GM12892 (cell line): ENCODE measurements at regions not wholly inside any gene's neighbourhood (a gene's known extent, or its start where the extent isn't known, plus 50 kb on each side); places are given as distances from the start of the nearest gene placed in this dataset.

Experiments
- POLR2A ChIP-seq: IDR thresholded peaks from 2 replicates; pipeline ENCODE4 v1.6.1; 2011; ENCODE audit warnings: low read depth, low read length, control low read depth
- POLR2AphosphoS5 ChIP-seq: IDR thresholded peaks from 2 replicates; pipeline ENCODE4 v1.6.1; 2011; ENCODE audit warnings: low read depth, low read length, control low read depth
- TAF1 ChIP-seq: IDR thresholded peaks from 2 replicates; pipeline ENCODE4 v1.6.1; 2011; ENCODE audit warnings: low read depth, mild to moderate bottlenecking, control low read depth, low read length, borderline replicate concordance

GRCh38 chr1:91165033-91165654, 143.3 kb upstream of the ZNF644 start:
- no peak for TF ChIP-seq POLR2AphosphoS5
- TF ChIP-seq TAF1: no peak
- TF ChIP-seq POLR2A: no peak
